HL-60 (cell line): ENCODE measurements at regions not wholly inside any gene's neighbourhood (a gene's known extent, or its start where the extent isn't known, plus 50 kb on each side); places are given as distances from the start of the nearest gene placed in this dataset.

Experiments used
- DNase-seq, 2 experiments: peaks; one replicate each; pipeline ENCODE4 v3.0.0-alpha.2; 2010 to 2020; ENCODE audit warnings: low read depth in 1 of 2, low spot score in 1 of 2
- H3K27ac ChIP-seq: fragments of 250-450 bp; sonication (Bioruptor Pico); replicated peaks from 2 replicates; pipeline ENCODE4 v1.5.1; 2020; ENCODE audit warnings: mild to moderate bottlenecking, moderate library complexity
- H3K27me3 ChIP-seq: fragments of 250-450 bp; sonication (Bioruptor Pico); 2 replicates; pipeline ENCODE4 v1.5.1; 2021; ENCODE audit warnings: mild to moderate bottlenecking, moderate library complexity; ENCODE audit not compliant: insufficient read depth, poor library complexity, severe bottlenecking
- H3K4me3 ChIP-seq: replicated peaks from 2 replicates; pipeline ENCODE4 v1.5.1; 2011; ENCODE audit warnings: mild to moderate bottlenecking, control low read depth, low read length; ENCODE audit not compliant: insufficient read depth
- GABPA ChIP-seq: IDR thresholded peaks from 2 replicates; pipeline ENCODE4 v1.6.1; 2012; ENCODE audit warnings: low read depth
- POLR2AphosphoS5 ChIP-seq: IDR thresholded peaks from 2 replicates; pipeline ENCODE4 v1.6.1; 2012; ENCODE audit warnings: low read depth
- SPI1 ChIP-seq: IDR thresholded peaks from 2 replicates; pipeline ENCODE4 v1.6.1; 2012; ENCODE audit warnings: low read depth, mild to moderate bottlenecking, borderline replicate concordance
- TF ChIP-seq, protein P1 (sequence below): IDR thresholded peaks from one replicate; pipeline ENCODE4 v1.5.1; 2011; ENCODE audit warnings: low read length, control low read depth, inconsistent platforms; ENCODE audit not compliant: insufficient read depth
- TF ChIP-seq, protein P2 (sequence below): IDR thresholded peaks from 2 replicates; pipeline ENCODE4 v1.6.1; 2012; ENCODE audit warnings: low read depth; ENCODE audit not compliant: insufficient replicate concordance

DNA sequence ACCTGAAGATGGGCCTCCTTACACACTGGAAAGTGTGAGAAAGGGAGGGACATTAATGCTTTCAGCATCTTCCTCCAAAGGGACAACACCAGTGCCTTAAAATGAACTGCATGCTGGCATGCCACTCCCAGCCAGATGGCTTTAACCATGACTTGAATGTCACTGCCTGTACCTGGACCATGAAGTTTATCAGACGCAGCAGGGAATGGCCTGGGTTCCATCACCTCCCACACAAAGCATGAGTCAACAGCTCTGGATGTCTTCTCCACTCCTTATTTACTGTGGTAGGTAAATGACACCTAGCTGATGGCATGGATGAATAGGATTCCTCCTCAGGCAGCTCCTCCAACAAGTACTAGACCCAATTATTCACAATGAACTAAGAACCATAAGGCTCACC is 645.6 kb downstream of the SOX5 start:
- no peaks in the 10 kb centered on the region for H3K27me3 ChIP-seq
- TF ChIP-seq GABPA: no peak
- TF ChIP-seq SPI1: no peak
- TF ChIP-seq POLR2AphosphoS5: no peak
- TF ChIP-seq, protein P1, sequence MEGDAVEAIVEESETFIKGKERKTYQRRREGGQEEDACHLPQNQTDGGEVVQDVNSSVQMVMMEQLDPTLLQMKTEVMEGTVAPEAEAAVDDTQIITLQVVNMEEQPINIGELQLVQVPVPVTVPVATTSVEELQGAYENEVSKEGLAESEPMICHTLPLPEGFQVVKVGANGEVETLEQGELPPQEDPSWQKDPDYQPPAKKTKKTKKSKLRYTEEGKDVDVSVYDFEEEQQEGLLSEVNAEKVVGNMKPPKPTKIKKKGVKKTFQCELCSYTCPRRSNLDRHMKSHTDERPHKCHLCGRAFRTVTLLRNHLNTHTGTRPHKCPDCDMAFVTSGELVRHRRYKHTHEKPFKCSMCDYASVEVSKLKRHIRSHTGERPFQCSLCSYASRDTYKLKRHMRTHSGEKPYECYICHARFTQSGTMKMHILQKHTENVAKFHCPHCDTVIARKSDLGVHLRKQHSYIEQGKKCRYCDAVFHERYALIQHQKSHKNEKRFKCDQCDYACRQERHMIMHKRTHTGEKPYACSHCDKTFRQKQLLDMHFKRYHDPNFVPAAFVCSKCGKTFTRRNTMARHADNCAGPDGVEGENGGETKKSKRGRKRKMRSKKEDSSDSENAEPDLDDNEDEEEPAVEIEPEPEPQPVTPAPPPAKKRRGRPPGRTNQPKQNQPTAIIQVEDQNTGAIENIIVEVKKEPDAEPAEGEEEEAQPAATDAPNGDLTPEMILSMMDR: no peak
- TF ChIP-seq, protein P2, sequence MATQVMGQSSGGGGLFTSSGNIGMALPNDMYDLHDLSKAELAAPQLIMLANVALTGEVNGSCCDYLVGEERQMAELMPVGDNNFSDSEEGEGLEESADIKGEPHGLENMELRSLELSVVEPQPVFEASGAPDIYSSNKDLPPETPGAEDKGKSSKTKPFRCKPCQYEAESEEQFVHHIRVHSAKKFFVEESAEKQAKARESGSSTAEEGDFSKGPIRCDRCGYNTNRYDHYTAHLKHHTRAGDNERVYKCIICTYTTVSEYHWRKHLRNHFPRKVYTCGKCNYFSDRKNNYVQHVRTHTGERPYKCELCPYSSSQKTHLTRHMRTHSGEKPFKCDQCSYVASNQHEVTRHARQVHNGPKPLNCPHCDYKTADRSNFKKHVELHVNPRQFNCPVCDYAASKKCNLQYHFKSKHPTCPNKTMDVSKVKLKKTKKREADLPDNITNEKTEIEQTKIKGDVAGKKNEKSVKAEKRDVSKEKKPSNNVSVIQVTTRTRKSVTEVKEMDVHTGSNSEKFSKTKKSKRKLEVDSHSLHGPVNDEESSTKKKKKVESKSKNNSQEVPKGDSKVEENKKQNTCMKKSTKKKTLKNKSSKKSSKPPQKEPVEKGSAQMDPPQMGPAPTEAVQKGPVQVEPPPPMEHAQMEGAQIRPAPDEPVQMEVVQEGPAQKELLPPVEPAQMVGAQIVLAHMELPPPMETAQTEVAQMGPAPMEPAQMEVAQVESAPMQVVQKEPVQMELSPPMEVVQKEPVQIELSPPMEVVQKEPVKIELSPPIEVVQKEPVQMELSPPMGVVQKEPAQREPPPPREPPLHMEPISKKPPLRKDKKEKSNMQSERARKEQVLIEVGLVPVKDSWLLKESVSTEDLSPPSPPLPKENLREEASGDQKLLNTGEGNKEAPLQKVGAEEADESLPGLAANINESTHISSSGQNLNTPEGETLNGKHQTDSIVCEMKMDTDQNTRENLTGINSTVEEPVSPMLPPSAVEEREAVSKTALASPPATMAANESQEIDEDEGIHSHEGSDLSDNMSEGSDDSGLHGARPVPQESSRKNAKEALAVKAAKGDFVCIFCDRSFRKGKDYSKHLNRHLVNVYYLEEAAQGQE: no peak
- no peak for DNase-seq
- no peak overlapping the region for H3K27ac ChIP-seq
- no peak overlapping the region for H3K4me3 ChIP-seq

DNA sequence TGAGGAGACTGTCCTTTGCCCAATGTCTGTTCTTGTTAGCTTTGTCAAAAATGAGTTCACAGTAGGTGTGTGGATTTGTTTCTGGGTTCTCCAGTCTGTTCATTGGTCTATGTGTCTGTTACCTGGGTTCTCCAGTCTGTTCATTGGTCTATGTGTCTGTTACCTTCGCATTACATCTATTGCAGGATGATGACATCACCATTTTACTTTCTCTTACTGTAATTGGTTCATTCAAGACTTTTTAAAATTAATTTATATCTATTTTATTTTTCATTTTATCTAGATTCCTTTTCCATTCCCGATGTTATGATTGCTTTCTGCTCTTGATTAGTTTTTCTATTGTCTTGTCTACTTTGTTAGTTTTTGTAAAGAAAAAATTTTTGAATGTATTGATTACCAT is 615.5 kb downstream of the SOX5 start:
- TF ChIP-seq, protein P2: no peak
- TF ChIP-seq POLR2AphosphoS5: no peak
- TF ChIP-seq GABPA: no peak
- TF ChIP-seq SPI1: no peak
- TF ChIP-seq, protein P1: no peak
- no peaks in the 10 kb centered on the region for H3K27me3 ChIP-seq
- DNase-seq: no peak
- no peak overlapping the region for H3K27ac ChIP-seq
- H3K4me3 ChIP-seq: no peak overlapping the region

DNA sequence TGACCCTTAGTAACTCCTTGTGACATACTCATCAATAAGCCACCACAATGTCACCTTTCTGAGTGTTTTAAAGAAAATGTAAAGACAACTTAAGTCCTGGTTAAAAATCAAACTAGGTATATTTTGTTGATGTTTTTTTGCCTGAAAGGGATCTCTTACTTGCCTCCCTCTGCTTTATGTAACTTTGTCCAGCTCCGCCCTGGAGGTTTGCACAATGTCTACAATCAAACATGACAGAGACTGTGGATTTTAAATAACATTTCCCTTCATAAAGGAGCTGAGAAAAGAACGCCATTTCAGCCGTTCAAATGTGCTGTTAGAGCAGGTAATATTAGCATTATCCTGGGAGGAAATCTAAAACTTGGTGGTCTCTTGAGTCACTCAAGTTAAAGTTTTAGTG is 613.9 kb downstream of the SOX5 start:
- DNase-seq: no peak
- Histone ChIP-seq H3K27ac (no peak overlapping the region), H3K4me3 (no peak overlapping the region), H3K27me3 (no peaks in the 10 kb centered on the region)
- TF ChIP-seq, protein P2: no peak
- TF ChIP-seq POLR2AphosphoS5: no peak
- TF ChIP-seq GABPA: no peak
- TF ChIP-seq SPI1: no peak
- TF ChIP-seq, protein P1: no peak
